PC-9 (cell line): ENCODE measurements at regions not wholly inside any gene's neighbourhood (a gene's known extent, or its start where the extent isn't known, plus 50 kb on each side); places are given as distances from the start of the nearest gene placed in this dataset.

Experiments
- BruUV-seq: library from RNA; stranded (reverse); fragments of 400-500 nt; replicated peaks from 2 replicates; lab custom pipeline; 2021; lab: Mats Ljungman, UMichigan
- CTCF ChIA-PET: fragments of 300-600 bp; sonication (Branson Sonifier 250); formaldehyde crosslinking; loops from one replicate; lab custom pipeline; 2022; ENCODE audit warnings: antibody characterized with exemption; lab: Charles Lee
- POLR2A ChIA-PET: fragments of 300-600 bp; sonication (Branson Sonifier 250); formaldehyde crosslinking; loops from one replicate; lab custom pipeline; 2022; ENCODE audit warnings: antibody characterized with exemption; ENCODE audit not compliant: unreplicated experiment; lab: Charles Lee
- DNase-seq, 2 experiments: peaks; one replicate each; pipeline versions ENCODE4 v3.0.0 to v3.0.0-alpha.2; 2015 to 2022; ENCODE audit warnings: mixed read lengths in 1 of 2
- H2AFZ ChIP-seq: fragments of 200-600 bp; sonication (generic); 2 replicates; pipeline ENCODE4 v1.8.1; 2017; ENCODE audit warnings: antibody characterized with exemption
- H3F3A ChIP-seq: fragments of 200-600 bp; sonication (generic); 2 replicates; pipeline ENCODE4 v1.8.1; 2017; ENCODE audit warnings: antibody characterized with exemption, mild to moderate bottlenecking, low read depth; ENCODE audit not compliant: insufficient read depth
- H3K27ac ChIP-seq: fragments of 200-600 bp; sonication (generic); 2 replicates; pipeline ENCODE4 v1.6.1; 2016; ENCODE audit warnings: mixed run types
- H3K27me3 ChIP-seq: fragments of 200-600 bp; sonication (generic); 2 replicates; pipeline ENCODE4 v1.6.1; 2016; ENCODE audit warnings: low read depth, mixed run types; ENCODE audit not compliant: insufficient read depth
- H3K36me3 ChIP-seq: fragments of 200-600 bp; sonication (generic); 2 replicates; pipeline ENCODE4 v1.6.1; 2016; ENCODE audit warnings: low read depth, mixed run types
- H3K4me1 ChIP-seq: fragments of 200-600 bp; sonication (generic); replicated peaks from 2 replicates; pipeline ENCODE4 v1.6.1; 2016; ENCODE audit warnings: mixed run types; ENCODE audit not compliant: insufficient read depth
- H3K4me2 ChIP-seq: fragments of 200-600 bp; sonication (generic); 2 replicates; pipeline ENCODE4 v1.6.1; 2017; ENCODE audit warnings: mixed run types
- H3K4me3 ChIP-seq: fragments of 200-600 bp; sonication (generic); 2 replicates; pipeline ENCODE4 v1.6.1; 2016; ENCODE audit warnings: mixed run types
- H3K79me2 ChIP-seq: fragments of 200-600 bp; sonication (generic); 2 replicates; pipeline ENCODE4 v1.6.1; 2017; ENCODE audit warnings: low read depth, mixed run types
- H3K9me2 ChIP-seq: fragments of 200-600 bp; sonication (generic); 2 replicates; pipeline ENCODE4 v1.8.1; 2017; ENCODE audit warnings: mild to moderate bottlenecking; ENCODE audit not compliant: insufficient read depth
- H3K9me3 ChIP-seq: fragments of 200-600 bp; sonication (generic); 2 replicates; pipeline ENCODE4 v1.8.1; 2016; ENCODE audit warnings: low read depth; ENCODE audit not compliant: insufficient read depth
- H4K20me1 ChIP-seq: fragments of 200-600 bp; sonication (generic); 2 replicates; pipeline ENCODE4 v1.8.1; 2017; ENCODE audit not compliant: insufficient read depth
- EZH2 ChIP-seq: fragments of 200-600 bp; sonication (generic); IDR thresholded peaks from 2 replicates; pipeline ENCODE4 v1.8.0; 2017; ENCODE audit warnings: antibody characterized with exemption, low read depth
- intact Hi-C: fragments of 100-400 bp; cut with micrococcal nuclease; formaldehyde crosslinking; loops from one replicate; pipeline ENCODE4 v1.10.0; 2022; ENCODE audit not compliant: unreplicated experiment
- TF ChIP-seq, protein P1 (sequence below): fragments of 200-600 bp; sonication (generic); conservative IDR thresholded peaks from 2 replicates; pipeline ENCODE4 v1.6.1; 2017; ENCODE audit warnings: mixed run types, antibody characterized with exemption, mild to moderate bottlenecking, moderate library complexity

DNA sequence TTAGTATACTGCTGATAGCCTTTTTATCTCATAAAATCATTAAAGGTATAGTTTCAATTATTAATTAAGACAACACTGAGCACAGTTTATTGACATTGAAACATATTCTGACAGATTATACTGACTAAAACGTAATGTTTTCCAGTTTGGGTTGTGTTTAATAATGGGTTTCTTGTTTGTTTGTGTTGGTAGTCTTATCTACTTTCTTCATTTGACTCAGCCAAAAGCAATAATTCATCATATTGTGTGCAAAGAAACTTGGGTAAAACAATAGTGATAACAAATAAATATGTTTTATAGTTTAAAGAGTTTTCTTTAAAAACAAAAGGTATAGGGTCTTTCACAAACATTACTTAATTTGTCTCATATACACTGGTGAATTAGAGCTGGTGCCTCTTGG lies 629.2 kb upstream of the AGTR1 start:
- no peak overlapping the region for H3K4me3 ChIP-seq
- intact Hi-C loops, result no loop called here
- ChIA-PET CTCF (no interaction called here), POLR2A (no interaction called here)
- no peak overlapping the region for H3K27ac ChIP-seq
- H3K9me3 ChIP-seq, result no peaks in the 10 kb centered on the region
- no peak overlapping the region for H2AFZ ChIP-seq
- no peak for DNase-seq
- no peaks in the 10 kb centered on the region for H3K27me3 ChIP-seq
- no peaks in the 10 kb centered on the region; the same call in 1 of the 2 replicates for H3K9me2 ChIP-seq
- H3K36me3 ChIP-seq, result no peaks in the 10 kb centered on the region
- H4K20me1 ChIP-seq, result no peaks in the 10 kb centered on the region
- H3K79me2 ChIP-seq, result no peaks in the 10 kb centered on the region
- no peaks in the 10 kb centered on the region for H3F3A ChIP-seq
- BruUV-seq, result no TSS peak
- no peak for TF ChIP-seq EZH2
- TF ChIP-seq, protein P1, sequence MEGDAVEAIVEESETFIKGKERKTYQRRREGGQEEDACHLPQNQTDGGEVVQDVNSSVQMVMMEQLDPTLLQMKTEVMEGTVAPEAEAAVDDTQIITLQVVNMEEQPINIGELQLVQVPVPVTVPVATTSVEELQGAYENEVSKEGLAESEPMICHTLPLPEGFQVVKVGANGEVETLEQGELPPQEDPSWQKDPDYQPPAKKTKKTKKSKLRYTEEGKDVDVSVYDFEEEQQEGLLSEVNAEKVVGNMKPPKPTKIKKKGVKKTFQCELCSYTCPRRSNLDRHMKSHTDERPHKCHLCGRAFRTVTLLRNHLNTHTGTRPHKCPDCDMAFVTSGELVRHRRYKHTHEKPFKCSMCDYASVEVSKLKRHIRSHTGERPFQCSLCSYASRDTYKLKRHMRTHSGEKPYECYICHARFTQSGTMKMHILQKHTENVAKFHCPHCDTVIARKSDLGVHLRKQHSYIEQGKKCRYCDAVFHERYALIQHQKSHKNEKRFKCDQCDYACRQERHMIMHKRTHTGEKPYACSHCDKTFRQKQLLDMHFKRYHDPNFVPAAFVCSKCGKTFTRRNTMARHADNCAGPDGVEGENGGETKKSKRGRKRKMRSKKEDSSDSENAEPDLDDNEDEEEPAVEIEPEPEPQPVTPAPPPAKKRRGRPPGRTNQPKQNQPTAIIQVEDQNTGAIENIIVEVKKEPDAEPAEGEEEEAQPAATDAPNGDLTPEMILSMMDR, result no peak
- no peak overlapping the region for H3K4me2 ChIP-seq
- no peaks in the 10 kb centered on the region for H3K4me1 ChIP-seq

DNA sequence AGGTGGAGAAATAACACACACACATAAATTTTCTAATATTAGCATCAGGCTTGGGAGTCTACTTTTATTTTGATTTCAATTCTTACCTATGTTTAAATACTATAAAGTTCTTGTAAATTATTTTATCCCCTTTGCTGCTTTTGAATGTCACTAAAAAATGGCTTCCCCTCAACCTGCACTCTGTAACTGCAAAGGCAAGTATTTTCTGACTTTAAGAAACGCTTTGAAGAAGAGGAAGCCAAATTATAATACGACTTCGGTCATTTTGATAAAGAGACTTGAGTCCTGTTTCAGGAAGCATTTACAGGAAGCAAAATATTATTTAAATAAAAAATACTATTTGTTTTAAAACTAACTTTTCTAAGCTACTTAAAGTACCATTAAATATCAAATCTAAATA lies 627.7 kb upstream of the AGTR1 start:
- Histone ChIP-seq H3K79me2 (no peaks in the 10 kb centered on the region), H3K9me3 (no peaks in the 10 kb centered on the region), H3K9me2 (no peaks in the 10 kb centered on the region; the same call in 1 of the 2 replicates), H4K20me1 (no peaks in the 10 kb centered on the region), H3F3A (no peaks in the 10 kb centered on the region), H2AFZ (no peak overlapping the region), H3K4me2 (no peak overlapping the region), H3K4me3 (no peak overlapping the region), H3K36me3 (no peaks in the 10 kb centered on the region), H3K27ac (no peak overlapping the region), H3K4me1 (no peaks in the 10 kb centered on the region), H3K27me3 (no peaks in the 10 kb centered on the region)
- BruUV-seq, result no TSS peak
- intact Hi-C loops, result loop anchor here (10.0 kb wide), 1 partner anchor 1255 kb away; no protein-coding TSS in a partner anchor
- POLR2A ChIA-PET, result interaction anchor here (0.6 kb wide), 1 partner anchor 553 kb away, joined by 5 read pairs; no protein-coding TSS in a partner anchor
- no peak for TF ChIP-seq EZH2
- TF ChIP-seq, protein P1, result no peak
- CTCF ChIA-PET, result interaction anchor here (0.6 kb wide), 1 partner anchor 124 kb away, joined by 3 read pairs; no protein-coding TSS in a partner anchor
- DNase-seq, result no peak

DNA sequence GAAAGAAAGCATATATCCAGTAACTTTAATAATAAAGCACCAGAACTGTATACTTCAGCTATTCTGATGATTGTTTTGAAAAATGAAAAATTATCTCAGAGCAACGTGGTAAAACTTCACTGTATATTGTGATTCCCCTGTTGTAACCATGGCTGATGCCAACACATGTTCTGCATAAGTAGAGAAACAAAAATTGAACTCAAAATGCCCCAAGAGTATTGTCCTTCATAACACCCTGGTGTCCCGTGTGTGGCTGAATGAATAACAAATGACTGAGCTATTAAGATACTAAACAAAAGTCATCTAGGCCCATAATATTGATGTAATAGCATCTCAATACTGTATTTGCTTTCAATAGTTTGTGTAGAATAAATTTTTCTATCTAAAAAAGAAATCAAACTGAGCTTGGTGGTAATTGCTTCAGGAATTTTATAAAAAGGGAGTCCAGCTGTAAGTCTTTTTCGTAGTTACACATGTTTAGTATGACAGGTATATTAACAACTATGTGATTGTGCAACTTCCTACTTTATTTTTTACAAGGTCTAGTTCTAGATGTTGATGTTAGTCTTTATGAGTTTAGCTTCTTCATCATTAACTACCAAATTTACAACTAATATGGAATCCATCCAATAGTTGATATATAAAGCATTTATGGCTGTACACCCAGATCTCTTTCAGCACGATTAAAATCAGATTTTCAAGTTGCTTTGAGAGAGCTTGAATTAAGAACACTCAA lies 623.8 kb upstream of the AGTR1 start:
- intact Hi-C loops, result loop anchor here (10.0 kb wide), 1 partner anchor 1259 kb away; no protein-coding TSS in a partner anchor
- Histone ChIP-seq H3K4me2 (no peak overlapping the region), H4K20me1 (no peaks in the 10 kb centered on the region), H3K4me3 (no peak overlapping the region), H3K36me3 (no peaks in the 10 kb centered on the region), H3K9me2 (no peaks in the 10 kb centered on the region), H3F3A (no peaks in the 10 kb centered on the region), H2AFZ (no peak overlapping the region), H3K27ac (no peak overlapping the region), H3K79me2 (no peaks in the 10 kb centered on the region), H3K9me3 (no peaks in the 10 kb centered on the region), H3K27me3 (no peaks in the 10 kb centered on the region), H3K4me1 (no peaks in the 10 kb centered on the region)
- TF ChIP-seq EZH2, result no peak
- TF ChIP-seq, protein P1, result no peak
- DNase-seq, result no peak
- BruUV-seq, result no TSS peak
- ChIA-PET POLR2A (no interaction called here), CTCF (no interaction called here)
